ENCODE measurements at regions not wholly inside any gene's neighbourhood (a gene's known extent, or its start where the extent isn't known, plus 50 kb on each side); places are given as distances from the start of the nearest gene placed in this dataset.

GRCh38 chr2:59018737-59019136, 777.6 kb upstream of the FANCL start:
- TF ChIP-seq CTCF (IDR thresholded peaks at IDR 0.05; ENCODE audit: insufficient read depth, low read length, poor library complexity, severe bottlenecking) (no peak), EZH2phosphoT487 (conservative IDR thresholded peaks at IDR 0.05; ENCODE audit: low read length) (no peak)
